Lung microvascular endothelial cell (primary cell): ENCODE measurements at regions not wholly inside any gene's neighbourhood (a gene's known extent, or its start where the extent isn't known, plus 50 kb on each side); places are given as distances from the start of the nearest gene placed in this dataset.
A peak's percentile ranks its signal among the peaks of the same experiment; 100 is the strongest.

ENCODE experiments used
- DNase-seq, 2 donors: peaks; one replicate each; pipeline versions ENCODE4 v3.0.0 to v3.0.0-alpha.2; 2010; ENCODE audit warnings: low read depth in 2 of 2

- DNase-seq: peak in 1 of 2 donors; percentile 93
These were observed 650.8 kb upstream of the KIRREL3 start for GRCh38 chr11:127651175-127651887.

GRCh38 chr11:127649958-127650357 is 649.4 kb upstream of the KIRREL3 start:
- no peak for DNase-seq

GRCh38 chr11:127649071-127649470 is 648.5 kb upstream of the KIRREL3 start:
- DNase-seq: no peak

- DNase-seq: no peak
These were observed 648.0 kb upstream of the KIRREL3 start for GRCh38 chr11:127648583-127648982.

- no peak for DNase-seq
These were observed 643.8 kb upstream of the KIRREL3 start for GRCh38 chr11:127644366-127644765.

GRCh38 chr11:127643268-127644058 is 642.9 kb upstream of the KIRREL3 start:
- DNase-seq: no peak

- peak in 1 of 2 donors; percentile 92 for DNase-seq
These were observed 640.2 kb upstream of the KIRREL3 start for GRCh38 chr11:127640561-127641451.

GRCh38 chr11:127639916-127640315 is 639.3 kb upstream of the KIRREL3 start:
- DNase-seq: peak in 1 of 2 donors; percentile 87

GRCh38 chr11:127632976-127633680 is 632.6 kb upstream of the KIRREL3 start:
- DNase-seq: no peak

- no peak for DNase-seq
These were observed 632.0 kb upstream of the KIRREL3 start for GRCh38 chr11:127632546-127632945.

- no peak for DNase-seq
These were observed 631.4 kb upstream of the KIRREL3 start for GRCh38 chr11:127631974-127632373.

GRCh38 chr11:127629200-127629599 is 628.6 kb upstream of the KIRREL3 start:
- no peak for DNase-seq

GRCh38 chr11:127628458-127628785 is 627.9 kb upstream of the KIRREL3 start:
- DNase-seq: no peak

GRCh38 chr11:127627629-127628457 is 627.3 kb upstream of the KIRREL3 start:
- peak in 1 of 2 donors; percentile 6 for DNase-seq

GRCh38 chr11:127627204-127627603 is 626.6 kb upstream of the KIRREL3 start:
- DNase-seq: no peak

GRCh38 chr11:127625402-127625801 is 624.8 kb upstream of the KIRREL3 start:
- DNase-seq: no peak

GRCh38 chr11:127624306-127624856 is 623.8 kb upstream of the KIRREL3 start:
- DNase-seq: no peak

GRCh38 chr11:127622686-127623085 is 622.1 kb upstream of the KIRREL3 start:
- DNase-seq: no peak

- DNase-seq: peak in 1 of 2 donors; percentile 80
These were observed 620.1 kb upstream of the KIRREL3 start for GRCh38 chr11:127620671-127621070.

- DNase-seq: no peak
These were observed 619.4 kb upstream of the KIRREL3 start for GRCh38 chr11:127619946-127620345.
